Naive thymus-derived CD4-positive, alpha-beta T cell (primary cell): ENCODE measurements at regions not wholly inside any gene's neighbourhood (a gene's known extent, or its start where the extent isn't known, plus 50 kb on each side); places are given as distances from the start of the nearest gene placed in this dataset.
"Not testable (repeated sequence)": the region's sequence is repeated elsewhere in the genome, so short reads cannot be mapped to it uniquely, and the experiment has no call there.

Source experiments
- ATAC-seq: fragments of 150-1000 bp; cut with Tn5 transposase; 2 replicates; pipeline ENCODE4 v1.10.0; 2021; ENCODE audit warnings: mild to moderate bottlenecking, moderate library complexity
- CTCF ChIA-PET: fragments of 350-600 bp; sonication (Branson Sonifier 250); formaldehyde crosslinking; loops from one replicate; lab custom pipeline; 2021; ENCODE audit warnings: antibody characterized with exemption; lab: Charles Lee
- POLR2A ChIA-PET: fragments of 350-600 bp; sonication (Branson Sonifier 250); formaldehyde crosslinking; loops from one replicate; lab custom pipeline; 2021; ENCODE audit warnings: antibody characterized with exemption, inconsistent platforms; lab: Charles Lee
- DNase-seq, 9 donors: peaks; one replicate each; pipeline versions ENCODE4 v3.0.0 to v3.0.0-alpha.2; 2020 to 2022; ENCODE audit warnings: mixed read lengths in 1 of 9
- H3K27ac ChIP-seq: one replicate; pipeline ENCODE4 v1.7.0; 2013; ENCODE audit warnings: mild to moderate bottlenecking, low read depth, low read length, moderate library complexity
- H3K27me3 ChIP-seq, 2 donors: one replicate each; pipeline ENCODE4 v1.7.0; 2013; ENCODE audit warnings: low read length in 2 of 2, mild to moderate bottlenecking in 2 of 2, moderate library complexity in 2 of 2; ENCODE audit not compliant: control insufficient read depth in 2 of 2, insufficient read depth in 2 of 2
- H3K36me3 ChIP-seq, 3 experiments: 1 replicate in 2 of 3; 2 replicates in 1 of 3; pipeline ENCODE4 v1.7.0; 2013; ENCODE audit warnings: low read length in 3 of 3, mild to moderate bottlenecking in 3 of 3, moderate library complexity in 1 of 3; ENCODE audit not compliant: insufficient read depth in 3 of 3, control insufficient read depth in 2 of 3
- H3K4me1 ChIP-seq, 2 donors: one replicate each; pipeline ENCODE4 v1.7.0; 2013; ENCODE audit warnings: low read length in 2 of 2, mild to moderate bottlenecking in 2 of 2, moderate library complexity in 1 of 2; ENCODE audit not compliant: control insufficient read depth in 2 of 2, insufficient read depth in 2 of 2
- H3K4me3 ChIP-seq: 2 replicates; pipeline ENCODE4 v1.7.0; 2013; ENCODE audit warnings: mild to moderate bottlenecking, low read length
- H3K9me3 ChIP-seq, 3 experiments: 1 replicate in 2 of 3; 2 replicates in 1 of 3; pipeline ENCODE4 v1.7.0; 2013; ENCODE audit warnings: low read length in 3 of 3; ENCODE audit not compliant: control insufficient read depth in 2 of 3
- H3K27ac Mint-ChIP-seq, 9 donors: one replicate each; pipeline ENCODE4 v1.8.0; 2020 to 2022; ENCODE audit warnings: mixed read lengths in 9 of 9, mild to moderate bottlenecking in 8 of 9, moderate library complexity in 5 of 9, inconsistent platforms in 2 of 9
- H3K27me3 Mint-ChIP-seq, 5 donors: one replicate each; pipeline ENCODE4 v1.8.0; 2021 to 2022; ENCODE audit warnings: mixed read lengths in 5 of 5, mild to moderate bottlenecking in 1 of 5
- H3K36me3 Mint-ChIP-seq, 5 donors: one replicate each; pipeline ENCODE4 v1.8.0; 2020 to 2022; ENCODE audit warnings: mixed read lengths in 5 of 5, mild to moderate bottlenecking in 3 of 5, inconsistent platforms in 1 of 5
- H3K4me1 Mint-ChIP-seq, 7 donors: one replicate each; pipeline ENCODE4 v1.8.0; 2020 to 2022; ENCODE audit warnings: mixed read lengths in 7 of 7, mild to moderate bottlenecking in 3 of 7, inconsistent platforms in 1 of 7
- H3K4me3 Mint-ChIP-seq, 10 donors: one replicate each; pipeline ENCODE4 v1.8.0; 2020 to 2022; ENCODE audit warnings: mild to moderate bottlenecking in 10 of 10, mixed read lengths in 10 of 10, moderate library complexity in 6 of 10, inconsistent platforms in 2 of 10
- H3K9me3 Mint-ChIP-seq, 11 donors: one replicate each; pipeline ENCODE4 v1.8.0; 2020 to 2022; ENCODE audit warnings: mixed read lengths in 11 of 11, mild to moderate bottlenecking in 4 of 11, inconsistent platforms in 1 of 11, moderate library complexity in 1 of 11
- intact Hi-C, 2 donors: fragments of 100-400 bp; cut with micrococcal nuclease; formaldehyde crosslinking; loops; one replicate each; pipeline ENCODE4 v1.15.1; 2023

DNA sequence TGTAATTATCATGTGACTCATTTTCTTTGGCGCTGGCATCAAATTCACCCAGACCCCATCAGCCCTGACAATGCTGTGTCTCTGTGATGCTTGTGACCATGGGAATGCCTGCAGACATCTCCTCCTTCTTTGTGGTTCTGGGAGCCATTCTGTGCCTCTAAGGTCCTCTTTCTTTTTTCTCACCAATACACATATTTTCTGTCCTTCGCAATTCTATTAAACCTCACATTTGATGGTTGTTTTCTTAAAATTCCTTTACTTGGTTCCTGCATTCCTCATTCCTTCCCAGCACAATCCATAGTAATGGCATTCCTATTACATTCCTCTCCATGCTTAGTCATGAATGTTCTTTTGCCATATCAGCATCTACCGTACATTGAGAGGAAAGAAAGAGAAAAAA is 375.3 kb downstream of the PIK3C3 start:
- Mint-ChIP-seq H3K9me3 (peaks cover 0 to 7% (median 4%) of the 10 kb centered on the region in 11 donors), H3K4me1 (no peaks in the 10 kb centered on the region), H3K27me3 (no peaks in the 10 kb centered on the region), H3K4me3 (no peak overlapping the region), H3K27ac (no peak overlapping the region), H3K36me3 (peaks cover 0 to under 1% (median 0%) of the 10 kb centered on the region in 5 donors)
- no peak for ATAC-seq
- DNase-seq, result no peak
- Histone ChIP-seq H3K9me3 (no peaks in the 10 kb centered on the region), H3K36me3 (no peaks in the 10 kb centered on the region), H3K27ac (no peak overlapping the region), H3K4me3 (no peak overlapping the region), H3K4me1 (no peaks in the 10 kb centered on the region), H3K27me3 (no peaks in the 10 kb centered on the region)
- intact Hi-C loops, result no loop called here
- ChIA-PET POLR2A (no interaction called here), CTCF (no interaction called here)

DNA sequence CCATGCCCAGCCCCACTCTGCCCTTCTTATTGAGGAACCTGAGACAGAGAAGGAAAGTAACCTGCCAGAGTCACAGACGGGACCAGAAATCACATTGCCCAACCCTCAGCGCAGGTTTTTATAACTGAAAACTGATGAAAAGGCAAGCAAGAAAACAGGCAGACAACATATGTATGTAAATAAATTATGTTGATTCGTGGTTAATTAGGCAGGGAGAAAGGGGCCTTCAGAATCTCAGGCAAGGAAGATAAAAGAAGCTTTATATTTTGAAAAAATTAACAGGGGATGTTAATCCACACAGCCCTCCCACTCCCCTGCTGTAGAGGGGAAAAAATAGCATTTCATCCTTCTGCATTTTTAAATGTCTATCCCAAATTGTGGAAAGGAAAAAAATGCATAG is 378.5 kb downstream of the PIK3C3 start:
- no peaks in the 10 kb centered on the region for H3K9me3 ChIP-seq
- CTCF ChIA-PET, result no interaction called here
- POLR2A ChIA-PET, result no interaction called here
- no peak overlapping the region for H3K4me3 Mint-ChIP-seq
- H3K36me3 ChIP-seq, result no peaks in the 10 kb centered on the region
- no peak for DNase-seq
- no peak overlapping the region for H3K27ac ChIP-seq
- intact Hi-C loops, result no loop called here
- H3K27me3 Mint-ChIP-seq, result no peaks in the 10 kb centered on the region
- H3K36me3 Mint-ChIP-seq, result peaks cover 0 to 6% (median 0%) of the 10 kb centered on the region in 5 donors
- H3K27ac Mint-ChIP-seq, result no peak overlapping the region
- no peak overlapping the region for H3K4me3 ChIP-seq
- ATAC-seq, result no peak
- no peaks in the 10 kb centered on the region for H3K27me3 ChIP-seq
- H3K4me1 ChIP-seq, result no peaks in the 10 kb centered on the region
- H3K4me1 Mint-ChIP-seq, result no peaks in the 10 kb centered on the region
- peaks cover 0 to 10% (median 5%) of the 10 kb centered on the region in 11 donors for H3K9me3 Mint-ChIP-seq

DNA sequence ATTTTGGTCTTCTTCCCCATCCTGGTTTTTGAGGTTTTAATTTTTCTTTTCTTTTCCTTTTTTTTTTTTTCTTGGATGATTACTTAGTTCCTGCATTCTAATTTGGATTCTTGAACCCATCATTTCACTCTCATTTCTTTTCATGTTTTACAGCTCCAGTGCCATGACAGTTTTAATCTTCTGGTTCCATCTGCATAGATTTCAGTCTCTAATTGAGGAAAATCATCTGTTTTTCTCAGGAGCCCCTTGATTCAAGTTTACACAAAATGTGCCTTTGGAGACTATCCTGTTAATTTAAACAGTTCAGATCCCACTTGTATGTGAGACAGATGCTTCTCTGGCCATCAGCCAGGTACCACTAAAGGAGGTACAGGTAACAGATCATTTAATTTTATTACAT is 379.9 kb downstream of the PIK3C3 start:
- ChIA-PET CTCF (no interaction called here), POLR2A (interaction anchor here (0.6 kb wide), 1 partner anchor 31 kb away, joined by 3 read pairs; no protein-coding TSS in a partner anchor)
- Mint-ChIP-seq H3K4me1 (no peaks in the 10 kb centered on the region), H3K4me3 (no peak overlapping the region), H3K27ac (no peak overlapping the region), H3K9me3 (peaks cover 0 to 7% (median 5%) of the 10 kb centered on the region in 11 donors), H3K27me3 (no peaks in the 10 kb centered on the region), H3K36me3 (peaks cover 0 to 6% (median 0%) of the 10 kb centered on the region in 5 donors)
- no peak for ATAC-seq
- Histone ChIP-seq H3K4me3 (no peak overlapping the region), H3K36me3 (no peaks in the 10 kb centered on the region), H3K4me1 (no peaks in the 10 kb centered on the region), H3K27ac (no peak overlapping the region), H3K9me3 (no peaks in the 10 kb centered on the region), H3K27me3 (no peaks in the 10 kb centered on the region)
- no peak for DNase-seq
- intact Hi-C loops, result no loop called here

DNA sequence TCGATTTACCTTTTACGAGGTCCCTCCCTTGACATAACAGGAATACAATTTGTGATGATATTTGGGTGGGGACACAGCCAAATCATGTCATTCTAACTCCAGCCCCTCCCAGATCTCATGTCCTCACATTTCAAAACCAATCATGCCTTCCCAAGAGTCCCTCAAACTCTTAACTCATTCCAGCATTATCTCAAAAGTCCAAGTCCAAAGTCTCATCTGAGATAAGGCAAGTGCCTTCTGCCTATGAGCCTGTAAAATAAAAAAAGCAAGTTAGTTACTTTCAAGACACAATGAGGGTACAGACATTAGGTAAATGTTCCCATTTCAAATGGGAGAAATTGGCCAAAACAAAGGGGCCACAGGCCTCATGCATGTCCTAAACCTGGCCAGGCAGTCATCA is 381.1 kb downstream of the PIK3C3 start:
- ATAC-seq (no peak), DNase-seq (no peak)
- no peaks in the 10 kb centered on the region for H3K4me1 Mint-ChIP-seq
- H3K9me3 ChIP-seq, result no peaks in the 10 kb centered on the region
- no peaks in the 10 kb centered on the region for H3K27me3 ChIP-seq
- peaks cover 0 to 6% (median 0%) of the 10 kb centered on the region in 5 donors for H3K27me3 Mint-ChIP-seq
- H3K27ac ChIP-seq, result no peak overlapping the region
- H3K4me3 Mint-ChIP-seq, result no peak overlapping the region
- intact Hi-C loops, result no loop called here
- ChIA-PET POLR2A (no interaction called here), CTCF (no interaction called here)
- peaks cover 0 to 10% (median 3%) of the 10 kb centered on the region in 11 donors for H3K9me3 Mint-ChIP-seq
- H3K27ac Mint-ChIP-seq, result no peak overlapping the region
- no peaks in the 10 kb centered on the region for H3K4me1 ChIP-seq
- H3K36me3 ChIP-seq, result no peaks in the 10 kb centered on the region
- H3K36me3 Mint-ChIP-seq, result peaks cover 0 to 6% (median 0%) of the 10 kb centered on the region in 5 donors
- H3K4me3 ChIP-seq, result no peak overlapping the region

DNA sequence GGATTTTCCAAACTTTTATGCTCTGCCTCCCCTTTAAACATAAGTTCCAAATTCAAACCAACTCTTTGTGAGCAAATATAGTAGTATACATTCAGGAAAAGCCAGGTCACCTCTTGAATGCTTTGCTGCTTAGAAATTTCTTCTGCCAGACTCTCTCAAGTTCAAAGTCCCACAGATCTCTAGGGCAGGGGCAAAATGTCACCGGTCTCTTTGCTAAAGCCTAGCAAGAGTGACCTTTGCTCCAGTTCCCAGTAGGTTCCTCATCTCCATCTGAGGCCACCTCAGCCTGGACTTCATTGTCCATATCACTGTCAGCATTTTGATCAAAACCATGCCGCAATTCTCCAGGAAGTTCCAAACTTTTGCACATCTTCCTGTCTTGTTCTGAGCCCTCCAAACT is 382.3 kb downstream of the PIK3C3 start:
- POLR2A ChIA-PET, result not testable (repeated sequence)

DNA sequence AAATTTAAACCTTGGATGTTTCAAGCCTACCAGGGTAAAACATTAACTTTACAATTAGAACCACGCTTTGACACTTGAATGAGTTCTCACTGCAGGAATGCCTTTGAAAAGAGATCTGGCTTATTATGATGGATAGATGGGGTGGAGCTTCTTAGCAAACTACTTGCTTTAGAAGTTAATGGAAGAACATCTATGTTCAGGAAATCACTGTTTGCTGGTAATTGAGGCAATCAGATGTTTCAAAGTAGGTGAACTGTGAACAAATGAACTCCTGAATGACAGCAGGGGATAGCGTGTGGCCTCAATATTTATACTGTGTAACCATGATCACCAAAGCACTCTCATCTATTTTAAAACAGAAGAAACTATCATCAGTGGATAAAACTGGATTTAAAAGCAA is 383.6 kb downstream of the PIK3C3 start:
- ChIA-PET POLR2A (no interaction called here), CTCF (interaction anchor here (0.6 kb wide), 1 partner anchor 41 kb away, joined by 3 read pairs; no protein-coding TSS in a partner anchor)
- H3K4me1 Mint-ChIP-seq, result no peaks in the 10 kb centered on the region
- H3K4me1 ChIP-seq, result no peaks in the 10 kb centered on the region
- H3K27me3 ChIP-seq, result no peaks in the 10 kb centered on the region
- H3K36me3 ChIP-seq, result no peaks in the 10 kb centered on the region
- DNase-seq, result no peak
- peaks cover 0 to 9% (median 3%) of the 10 kb centered on the region in 11 donors for H3K9me3 Mint-ChIP-seq
- peaks cover 0 to 6% (median 0%) of the 10 kb centered on the region in 5 donors for H3K36me3 Mint-ChIP-seq
- no peak overlapping the region for H3K27ac Mint-ChIP-seq
- H3K9me3 ChIP-seq, result no peaks in the 10 kb centered on the region
- H3K27ac ChIP-seq, result no peak overlapping the region
- intact Hi-C loops, result no loop called here
- H3K4me3 ChIP-seq, result no peak overlapping the region
- no peak overlapping the region for H3K4me3 Mint-ChIP-seq
- peaks cover 0 to 6% (median 0%) of the 10 kb centered on the region in 5 donors for H3K27me3 Mint-ChIP-seq
- ATAC-seq, result no peak

More for the DNA sequence above, 382.3 kb downstream of the PIK3C3 start:
- DNase-seq, H3K27me3 ChIP-seq, ATAC-seq, H3K36me3 ChIP-seq, H3K4me1 ChIP-seq, H3K9me3 ChIP-seq, H3K9me3 Mint-ChIP-seq, intact Hi-C loops, H3K27ac Mint-ChIP-seq, H3K4me3 Mint-ChIP-seq, H3K4me3 ChIP-seq, H3K4me1 Mint-ChIP-seq, H3K27ac ChIP-seq, H3K36me3 Mint-ChIP-seq, CTCF ChIA-PET, H3K27me3 Mint-ChIP-seq: not testable (repeated sequence)

DNA sequence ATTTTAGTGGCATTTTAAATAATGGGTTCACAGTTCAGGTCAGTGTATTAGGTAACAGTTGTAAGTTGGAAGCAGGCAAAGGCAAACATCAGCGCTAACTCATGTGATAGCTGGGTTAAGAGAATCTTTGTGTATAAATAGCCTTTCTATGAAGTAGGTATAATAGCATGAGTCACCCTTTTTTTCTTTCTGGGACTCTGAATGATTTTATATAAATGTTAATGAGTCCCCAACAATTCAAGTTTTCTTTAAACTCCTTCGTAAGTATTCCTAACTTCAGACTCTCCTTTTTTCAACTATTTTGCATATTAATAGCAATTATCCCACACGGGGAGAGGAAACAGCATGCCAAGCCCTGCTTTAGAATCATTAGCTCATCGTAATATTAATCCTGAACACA is 384.3 kb downstream of the PIK3C3 start:
- Mint-ChIP-seq H3K4me3 (no peak overlapping the region), H3K27me3 (peaks cover 0 to 6% (median 0%) of the 10 kb centered on the region in 5 donors), H3K9me3 (peaks cover 0 to 9% (median 3%) of the 10 kb centered on the region in 11 donors), H3K4me1 (no peaks in the 10 kb centered on the region), H3K27ac (no peak overlapping the region), H3K36me3 (peaks cover 0 to 6% (median 0%) of the 10 kb centered on the region in 5 donors)
- Histone ChIP-seq H3K27me3 (no peaks in the 10 kb centered on the region), H3K4me1 (no peaks in the 10 kb centered on the region), H3K9me3 (no peaks in the 10 kb centered on the region), H3K27ac (no peak overlapping the region), H3K36me3 (no peaks in the 10 kb centered on the region), H3K4me3 (no peak overlapping the region)
- DNase-seq (no peak), ATAC-seq (no peak)
- intact Hi-C loops, result no loop called here
- CTCF ChIA-PET, result interaction anchor here (0.6 kb wide), 1 partner anchor 42 kb away, joined by 3 read pairs; no protein-coding TSS in a partner anchor
- POLR2A ChIA-PET, result no interaction called here
